Stimulated activated CD4-positive, alpha-beta T cell treated with anti-CD3 and anti-CD28 coated beads, Interleukin-4, amount 100 ng/mL, for 4 hours (primary cell): ENCODE measurements at regions not wholly inside any gene's neighbourhood (a gene's known extent, or its start where the extent isn't known, plus 50 kb on each side); places are given as distances from the start of the nearest gene placed in this dataset.

Experiments
- DNase-seq, 2 experiments: peaks; one replicate each; pipeline ENCODE4 v3.0.0-alpha.2; 2020

GRCh38 chr4:38609614-38610013, 54.4 kb upstream of the KLF3 start:
- no peak for DNase-seq

GRCh38 chr4:38610521-38610920, 53.5 kb upstream of the KLF3 start:
- DNase-seq: no peak

- DNase-seq: no peak
These were observed 53.0 kb upstream of the KLF3 start for GRCh38 chr4:38610966-38611431.

- no peak for DNase-seq
These were observed 52.3 kb upstream of the KLF3 start for GRCh38 chr4:38611676-38612075.

- no peak for DNase-seq
These were observed 51.2 kb upstream of the KLF3 start for GRCh38 chr4:38612646-38613414.
